ENCODE measurements at regions not wholly inside any gene's neighbourhood (a gene's known extent, or its start where the extent isn't known, plus 50 kb on each side); places are given as distances from the start of the nearest gene placed in this dataset.

- TF ChIP-seq CTCF (IDR thresholded peaks at IDR 0.05) (no peak), ZFX (IDR thresholded peaks at IDR 0.05; ENCODE audit: borderline replicate concordance) (no peak)
Measured at GRCh38 chr5:43837091-43837490, 234.1 kb downstream of the NNT start.

Data from 22Rv1 (cell line).